H9 (cell line): ENCODE measurements at regions not wholly inside any gene's neighbourhood (a gene's known extent, or its start where the extent isn't known, plus 50 kb on each side); places are given as distances from the start of the nearest gene placed in this dataset.

ENCODE experiments used
- DNase-seq: peaks from one replicate; pipeline ENCODE4 v3.0.0-alpha.2; 2017
- H2AFZ ChIP-seq: one replicate; pipeline ENCODE4 v1.6.1; 2013; ENCODE audit warnings: mild to moderate bottlenecking, low read length, control low read depth, moderate library complexity
- H2AK5ac ChIP-seq: 2 replicates; pipeline ENCODE4 v1.6.1; 2013; ENCODE audit warnings: low read length, control low read depth, mixed read lengths; ENCODE audit not compliant: insufficient read length
- H2BK120ac ChIP-seq: one replicate; pipeline ENCODE4 v1.6.1; 2013; ENCODE audit warnings: low read depth, mild to moderate bottlenecking, low read length, control low read depth, inconsistent platforms; ENCODE audit not compliant: poor library complexity, severe bottlenecking
- H2BK12ac ChIP-seq: 2 replicates; pipeline ENCODE4 v1.6.1; 2013; ENCODE audit warnings: low read length, control low read depth, mixed read lengths, low read depth; ENCODE audit not compliant: insufficient read length
- H2BK15ac ChIP-seq: 2 replicates; pipeline ENCODE4 v1.6.1; 2013; ENCODE audit warnings: low read depth, low read length, control low read depth
- H2BK20ac ChIP-seq: one replicate; pipeline ENCODE4 v1.6.1; 2013; ENCODE audit warnings: low read depth, mild to moderate bottlenecking, low read length, control low read depth, inconsistent platforms; ENCODE audit not compliant: poor library complexity, severe bottlenecking
- H2BK5ac ChIP-seq: 2 replicates; pipeline ENCODE4 v1.6.1; 2013; ENCODE audit warnings: low read length, control low read depth, mixed read lengths; ENCODE audit not compliant: insufficient read length
- H3K14ac ChIP-seq: 2 replicates; pipeline ENCODE4 v1.6.1; 2013; ENCODE audit warnings: low read length, control low read depth; ENCODE audit not compliant: insufficient read depth
- H3K18ac ChIP-seq: 2 replicates; pipeline ENCODE4 v1.6.1; 2013; ENCODE audit warnings: low read depth, mild to moderate bottlenecking, mixed read lengths, low read length, control low read depth; ENCODE audit not compliant: insufficient read length
- H3K23ac ChIP-seq: 2 replicates; pipeline ENCODE4 v1.6.1; 2013; ENCODE audit warnings: low read length, control low read depth, mixed read lengths, low read depth; ENCODE audit not compliant: insufficient read length
- H3K23me2 ChIP-seq: 2 replicates; pipeline ENCODE4 v1.6.1; 2013; ENCODE audit warnings: low read depth, mild to moderate bottlenecking, mixed read lengths, low read length, control low read depth; ENCODE audit not compliant: insufficient read length, poor library complexity, severe bottlenecking
- H3K27ac ChIP-seq: 2 replicates; pipeline ENCODE4 v1.5.1; 2013; ENCODE audit warnings: low read length, control low read depth, mixed read lengths, low read depth; ENCODE audit not compliant: insufficient read length
- H3K27me3 ChIP-seq: 2 replicates; pipeline ENCODE4 v1.6.1; 2013; ENCODE audit warnings: low read length, control low read depth, inconsistent platforms; ENCODE audit not compliant: insufficient read depth
- H3K4ac ChIP-seq: 2 replicates; pipeline ENCODE4 v1.6.1; 2013; ENCODE audit warnings: low read depth, mild to moderate bottlenecking, control low read depth, inconsistent platforms, low read length, moderate library complexity
- H3K4me1 ChIP-seq: 2 replicates; pipeline ENCODE4 v1.6.1; 2013; ENCODE audit warnings: low read length, control low read depth, inconsistent platforms; ENCODE audit not compliant: insufficient read depth
- H3K4me2 ChIP-seq: 2 replicates; pipeline ENCODE4 v1.6.1; 2013; ENCODE audit warnings: low read length, control low read depth, mixed read lengths; ENCODE audit not compliant: insufficient read length, insufficient read depth
- H3K56ac ChIP-seq: 2 replicates; pipeline ENCODE4 v1.6.1; 2013; ENCODE audit warnings: low read depth, mild to moderate bottlenecking, mixed read lengths, low read length, control low read depth; ENCODE audit not compliant: insufficient read length
- H3K79me1 ChIP-seq: 2 replicates; pipeline ENCODE4 v1.6.1; 2013; ENCODE audit warnings: low read depth, mild to moderate bottlenecking, moderate library complexity, low read length, control low read depth, inconsistent platforms; ENCODE audit not compliant: insufficient read depth, poor library complexity, severe bottlenecking
- H3K79me2 ChIP-seq: 2 replicates; pipeline ENCODE4 v1.6.1; 2013; ENCODE audit warnings: low read length, control low read depth, inconsistent platforms; ENCODE audit not compliant: insufficient read depth
- H3K9ac ChIP-seq: 2 replicates; pipeline ENCODE4 v1.6.1; 2013; ENCODE audit warnings: low read length, control low read depth, mixed read lengths; ENCODE audit not compliant: insufficient read length; ENCODE audit errors: extremely low read depth
- H3K9me3 ChIP-seq: one replicate; pipeline ENCODE4 v1.6.1; 2013; ENCODE audit warnings: low read depth, low read length, inconsistent platforms; ENCODE audit not compliant: control insufficient read depth
- H3T11ph ChIP-seq: one replicate; pipeline ENCODE4 v1.6.1; 2013; ENCODE audit warnings: mild to moderate bottlenecking, low read length, control low read depth, inconsistent platforms
- H4K20me1 ChIP-seq: one replicate; pipeline ENCODE4 v1.6.1; 2013; ENCODE audit not compliant: control insufficient read depth, insufficient read length, insufficient read depth
- H4K5ac ChIP-seq: 2 replicates; pipeline ENCODE4 v1.6.1; 2013; ENCODE audit warnings: low read depth, mild to moderate bottlenecking, mixed read lengths, low read length, control low read depth; ENCODE audit not compliant: insufficient read length
- H4K8ac ChIP-seq: replicated peaks from 2 replicates; pipeline ENCODE4 v1.6.1; 2013; ENCODE audit warnings: low read length, control low read depth, mixed read lengths, low read depth; ENCODE audit not compliant: insufficient read length
- H4K91ac ChIP-seq: 2 replicates; pipeline ENCODE4 v1.6.1; 2013; ENCODE audit warnings: low read depth, mild to moderate bottlenecking, moderate library complexity, mixed read lengths, low read length, control low read depth; ENCODE audit not compliant: insufficient read length
- H3K27ac Mint-ChIP-seq, 3 experiments: 2 replicates in 2 of 3; 3 replicates in 1 of 3; pipeline ENCODE4 v1.8.0; 2020 to 2021; ENCODE audit warnings: mixed read lengths in 3 of 3, mild to moderate bottlenecking in 1 of 3, moderate library complexity in 1 of 3
- H3K27me3 Mint-ChIP-seq: 2 replicates; pipeline ENCODE4 v1.8.0; 2021; ENCODE audit warnings: low read depth, mild to moderate bottlenecking, moderate library complexity, mixed read lengths
- H3K36me3 Mint-ChIP-seq, 3 experiments: 2 replicates in 2 of 3; 3 replicates in 1 of 3; pipeline ENCODE4 v1.8.0; 2020 to 2021; ENCODE audit warnings: low read depth in 3 of 3, mixed read lengths in 3 of 3; ENCODE audit not compliant: insufficient read depth in 1 of 3
- H3K4me1 Mint-ChIP-seq, 2 experiments: 2 replicates each; pipeline ENCODE4 v1.8.0; 2020; ENCODE audit warnings: mixed read lengths in 2 of 2
- H3K4me3 Mint-ChIP-seq, 2 experiments: 2 replicates in 1 of 2; 3 replicates in 1 of 2; pipeline ENCODE4 v1.8.0; 2020 to 2021; ENCODE audit warnings: mild to moderate bottlenecking in 2 of 2, mixed read lengths in 2 of 2, moderate library complexity in 1 of 2
- H3K9me3 Mint-ChIP-seq, 2 experiments: 2 replicates in 1 of 2; 3 replicates in 1 of 2; pipeline ENCODE4 v1.8.0; 2020; ENCODE audit warnings: mild to moderate bottlenecking in 2 of 2, mixed read lengths in 2 of 2, moderate library complexity in 1 of 2
- CTCF ChIP-seq: fragments of 200-600 bp; sonication (generic); conservative IDR thresholded peaks from 3 replicates; pipeline ENCODE4 v1.8.0; 2021; ENCODE audit warnings: antibody characterized with exemption, mild to moderate bottlenecking
- WGBS: extraction: QIAGEN DNeasy Blood & Tissue Kit; methylation state at CpG from one replicate; pipeline ENCODE4 v1.1.7; 2013; ENCODE audit warnings: missing lambda C conversion rate, low lambda C conversion rate, mixed read lengths; ENCODE audit not compliant: insufficient read length; ENCODE audit errors: extremely low coverage; 5-methylcytosine and 5-hydroxymethylcytosine counted together

- Mint-ChIP-seq H3K27me3 (no peaks in the 10 kb centered on the region), H3K36me3 (peaks cover 3 to 4% (median 3%) of the 10 kb centered on the region in 3 experiments; a peak in 3 of 7 replicates), H3K4me1 (no peaks in the 10 kb centered on the region), H3K27ac (no peak overlapping the region), H3K9me3 (peaks cover 5% of the 10 kb centered on the region in 2 experiments; a peak in 4 of 5 replicates), H3K4me3 (no peak overlapping the region)
- no peak for DNase-seq
- Histone ChIP-seq H4K8ac (no peak overlapping the region), H3K4me1 (no peaks in the 10 kb centered on the region), H3K79me1 (no peaks in the 10 kb centered on the region), H3K27ac (no peak overlapping the region), H2BK20ac (no peak overlapping the region), H2BK120ac (no peak overlapping the region), H4K20me1 (no peaks in the 10 kb centered on the region), H3T11ph (no peak overlapping the region), H4K5ac (no peak overlapping the region), H3K9me3 (no peaks in the 10 kb centered on the region), H3K23ac (no peak overlapping the region), H2AK5ac (no peak overlapping the region), H3K18ac (no peak overlapping the region), H3K56ac (no peak overlapping the region), H3K9ac (no peak overlapping the region), H4K91ac (no peak overlapping the region), H3K23me2 (no peaks in the 10 kb centered on the region), H3K14ac (no peak overlapping the region), H3K4ac (no peak overlapping the region), H2BK15ac (no peak overlapping the region), H2BK12ac (no peak overlapping the region), H2AFZ (no peak overlapping the region), H3K27me3 (no peaks in the 10 kb centered on the region), H3K4me2 (no peak overlapping the region), H3K79me2 (no peaks in the 10 kb centered on the region), H2BK5ac (no peak overlapping the region)
- WGBS, result no CpG with 5 or more reads among the region's 2 CpGs
- TF ChIP-seq CTCF, result no peak
Observed at GRCh38 chr3:8327739-8328138, 173.9 kb upstream of the LMCD1 start.
